NCI-H510A treated with DMSO at 0.1 percent for 48 hours (cell line): ENCODE measurements at regions not wholly inside any gene's neighbourhood (a gene's known extent, or its start where the extent isn't known, plus 50 kb on each side); places are given as distances from the start of the nearest gene placed in this dataset.
"Not testable (repeated sequence)": the region's sequence is repeated elsewhere in the genome, so short reads cannot be mapped to it uniquely, and the experiment has no call there.

ENCODE experiments used
- DNase-seq: peaks from one replicate; lab custom pipeline; 2025; lab: John Stamatoyannopoulos, UW

GRCh38 chr6:6412700-6413099, 92.2 kb upstream of the F13A1 start:
- no peak for DNase-seq

GRCh38 chr6:6414931-6415330, 94.5 kb upstream of the F13A1 start:
- DNase-seq: no peak

- no peak for DNase-seq
These were observed 97.0 kb upstream of the F13A1 start for GRCh38 chr6:6417475-6417874.

GRCh38 chr6:6418421-6418820, 98.0 kb upstream of the F13A1 start:
- no peak for DNase-seq

- DNase-seq: no peak
These were observed 99.6 kb upstream of the F13A1 start for GRCh38 chr6:6420107-6420506.

- DNase-seq: no peak
These were observed 113.7 kb upstream of the F13A1 start for GRCh38 chr6:6434151-6434550.

- DNase-seq: no peak
These were observed 114.3 kb upstream of the F13A1 start for GRCh38 chr6:6434723-6435122.

GRCh38 chr6:6436366-6436765, 115.9 kb upstream of the F13A1 start:
- no peak for DNase-seq

GRCh38 chr6:6436946-6437345, 116.5 kb upstream of the F13A1 start:
- DNase-seq: no peak

GRCh38 chr6:6438286-6438685, 117.8 kb upstream of the F13A1 start:
- DNase-seq: no peak

GRCh38 chr6:6439778-6440177, 119.3 kb upstream of the F13A1 start:
- DNase-seq: no peak

- DNase-seq: no peak
These were observed 131.5 kb upstream of the F13A1 start for GRCh38 chr6:6452002-6452401.

GRCh38 chr6:6453186-6453585, 132.7 kb upstream of the F13A1 start:
- DNase-seq: no peak

- DNase-seq: no peak
These were observed 133.2 kb upstream of the LY86 start for GRCh38 chr6:6455272-6455671.

GRCh38 chr6:6458172-6458571, 130.3 kb upstream of the LY86 start:
- DNase-seq: no peak

GRCh38 chr6:6459963-6460362, 128.6 kb upstream of the LY86 start:
- DNase-seq: not testable (repeated sequence)

GRCh38 chr6:6460416-6460815, 128.1 kb upstream of the LY86 start:
- DNase-seq: no peak

GRCh38 chr6:6461138-6461537, 127.4 kb upstream of the LY86 start:
- no peak for DNase-seq

GRCh38 chr6:6466967-6467761, 121.4 kb upstream of the LY86 start:
- DNase-seq: peak; percentile 2

GRCh38 chr6:6469074-6469473, 119.4 kb upstream of the LY86 start:
- no peak for DNase-seq

GRCh38 chr6:6470123-6470522, 118.4 kb upstream of the LY86 start:
- no peak for DNase-seq

- DNase-seq: no peak
These were observed 117.2 kb upstream of the LY86 start for GRCh38 chr6:6471276-6471675.

- no peak for DNase-seq
These were observed 114.2 kb upstream of the LY86 start for GRCh38 chr6:6474170-6474920.

GRCh38 chr6:6479785-6480184, 108.7 kb upstream of the LY86 start:
- no peak for DNase-seq
